ENCODE measurements at regions not wholly inside any gene's neighbourhood (a gene's known extent, or its start where the extent isn't known, plus 50 kb on each side); places are given as distances from the start of the nearest gene placed in this dataset.

- H3K27me3 Mint-ChIP-seq = peaks cover 18% of the 10 kb centered on the region
- WGBS (ENCODE audit: insufficient coverage) = no CpG with 5 or more reads among the region's 3 CpGs
Measured at GRCh38 chr5:144033486-144033885, 137.0 kb downstream of the YIPF5 start.

GRCh38 chr5:144035046-144035740, 135.3 kb downstream of the YIPF5 start:
- Mint-ChIP-seq H3K4me1 (no peaks in the 10 kb centered on the region), H3K27me3 (peaks cover 18% of the 10 kb centered on the region), H3K27ac (no peak overlapping the region), H3K9me3 (ENCODE audit: insufficient read depth) (no peaks in the 10 kb centered on the region), H3K4me3 (no peak overlapping the region)
- Histone ChIP-seq H3K27ac (ENCODE audit: low read length in 2 of 2) (no peak overlapping the region), H3K79me2 (ENCODE audit: control insufficient read depth, insufficient read depth, low read length) (no peaks in the 10 kb centered on the region), H2AFZ (ENCODE audit: insufficient read depth, low read depth, low read length, poor library complexity, severe bottlenecking) (no peak overlapping the region), H3K4me1 (ENCODE audit: control insufficient read depth in 2 of 2, insufficient read depth in 2 of 2, low read length in 2 of 2) (no peaks in the 10 kb centered on the region), H3K4me2 (replicated peaks; ENCODE audit: low read depth, low read length, poor library complexity, severe bottlenecking) (no peak overlapping the region), H3K36me3 (replicated peaks in 1 of 2; ENCODE audit: control extremely low read depth in 1 of 2, control insufficient read depth in 1 of 2, extremely low read depth in 1 of 2, insufficient read depth in 2 of 2, low read length in 1 of 2) (no peaks in the 10 kb centered on the region), H3K4me3 (ENCODE audit: control extremely low read depth in 1 of 5, extremely low read depth in 1 of 5, insufficient read depth in 1 of 5, low read depth in 2 of 5, low read length in 4 of 5) (no peak overlapping the region), H4K20me1 (ENCODE audit: control insufficient read depth, insufficient read depth, low read length, poor library complexity, severe bottlenecking) (no peaks in the 10 kb centered on the region), H3K9ac (ENCODE audit: low read length) (no peak overlapping the region), H3K9me3 (ENCODE audit: control extremely low read depth in 1 of 3, control insufficient read depth in 2 of 3, insufficient read depth in 1 of 3, low read length in 2 of 3) (no peaks in the 10 kb centered on the region), H3K27me3 (replicated peaks in 1 of 4; ENCODE audit: control extremely low read depth in 1 of 4, control insufficient read depth in 3 of 4, insufficient read depth in 4 of 4, low read length in 3 of 4) (peaks cover 0 to 7% (median 0%) of the 10 kb centered on the region in 4 experiments)
- TF ChIP-seq CTCF (IDR thresholded peaks at IDR 0.05) (no peak), EZH2 (IDR thresholded peaks at IDR 0.05; ENCODE audit: borderline replicate concordance, insufficient read depth, low read depth, low read length, poor library complexity, severe bottlenecking) (no peak)
- intact Hi-C loops (cut with micrococcal nuclease) = no loop called here
- ChIA-PET POLR2A (no interaction called here), CTCF (no interaction called here)
- DNase-seq (no peak), ATAC-seq (ENCODE audit: low read depth) (no peak)
- 94% methylated on average over 2 of the region's 4 CpGs for WGBS (ENCODE audit: insufficient coverage)

More at GRCh38 chr5:144033486-144033885, 137.0 kb downstream of the YIPF5 start:
- Mint-ChIP-seq H3K4me1 (no peaks in the 10 kb centered on the region), H3K27ac (no peak overlapping the region), H3K9me3 (ENCODE audit: insufficient read depth) (no peaks in the 10 kb centered on the region), H3K4me3 (no peak overlapping the region)
- Histone ChIP-seq H3K4me1 (ENCODE audit: control insufficient read depth in 2 of 2, insufficient read depth in 2 of 2, low read length in 2 of 2) (no peaks in the 10 kb centered on the region), H4K20me1 (ENCODE audit: control insufficient read depth, insufficient read depth, low read length, poor library complexity, severe bottlenecking) (no peaks in the 10 kb centered on the region), H3K9ac (ENCODE audit: low read length) (no peak overlapping the region), H3K4me3 (ENCODE audit: control extremely low read depth in 1 of 5, extremely low read depth in 1 of 5, insufficient read depth in 1 of 5, low read depth in 2 of 5, low read length in 4 of 5) (no peak overlapping the region), H3K4me2 (replicated peaks; ENCODE audit: low read depth, low read length, poor library complexity, severe bottlenecking) (no peak overlapping the region), H2AFZ (ENCODE audit: insufficient read depth, low read depth, low read length, poor library complexity, severe bottlenecking) (no peak overlapping the region), H3K27me3 (replicated peaks in 1 of 4; ENCODE audit: control extremely low read depth in 1 of 4, control insufficient read depth in 3 of 4, insufficient read depth in 4 of 4, low read length in 3 of 4) (peaks cover 0 to 7% (median 0%) of the 10 kb centered on the region in 4 experiments), H3K27ac (ENCODE audit: low read length in 2 of 2) (no peak overlapping the region), H3K36me3 (replicated peaks in 1 of 2; ENCODE audit: control extremely low read depth in 1 of 2, control insufficient read depth in 1 of 2, extremely low read depth in 1 of 2, insufficient read depth in 2 of 2, low read length in 1 of 2) (no peaks in the 10 kb centered on the region), H3K79me2 (ENCODE audit: control insufficient read depth, insufficient read depth, low read length) (no peaks in the 10 kb centered on the region), H3K9me3 (ENCODE audit: control extremely low read depth in 1 of 3, control insufficient read depth in 2 of 3, insufficient read depth in 1 of 3, low read length in 2 of 3) (no peaks in the 10 kb centered on the region)
- intact Hi-C loops (cut with micrococcal nuclease) = no loop called here
- no peak for TF ChIP-seq CTCF (IDR thresholded peaks at IDR 0.05)
- ATAC-seq (ENCODE audit: low read depth) = no peak
- CTCF ChIA-PET = no interaction called here
- POLR2A ChIA-PET = no interaction called here
- no peak for DNase-seq
